HG03025 (cell line): ENCODE measurements at regions not wholly inside any gene's neighbourhood (a gene's known extent, or its start where the extent isn't known, plus 50 kb on each side); places are given as distances from the start of the nearest gene placed in this dataset.

Experiments used
- ATAC-seq: cut with Tn5 transposase; IDR thresholded peaks from one replicate; pipeline ENCODE4 v1.9.1; 2021; ENCODE audit warnings: mild to moderate bottlenecking, moderate library complexity; ENCODE audit not compliant: unreplicated experiment, low FRiP score

- ATAC-seq: no peak
Measured at GRCh38 chr6:144844596-144844995, 559.5 kb downstream of the UTRN start.

GRCh38 chr6:144845186-144845585, 560.1 kb downstream of the UTRN start:
- no peak for ATAC-seq

- ATAC-seq: no peak
Measured at GRCh38 chr6:144847916-144848315, 562.8 kb downstream of the UTRN start.

GRCh38 chr6:144849920-144850319, 564.8 kb downstream of the UTRN start:
- no peak for ATAC-seq

GRCh38 chr6:144853603-144854002, 568.5 kb downstream of the UTRN start:
- ATAC-seq: no peak

GRCh38 chr6:144854654-144855053, 569.5 kb downstream of the UTRN start:
- no peak for ATAC-seq

GRCh38 chr6:144855375-144855774, 570.2 kb downstream of the UTRN start:
- no peak for ATAC-seq

GRCh38 chr6:144855812-144856531, 570.8 kb downstream of the UTRN start:
- no peak for ATAC-seq

GRCh38 chr6:144856622-144857021, 571.5 kb downstream of the UTRN start:
- no peak for ATAC-seq

- no peak for ATAC-seq
Measured at GRCh38 chr6:144857086-144857485, 572.0 kb downstream of the UTRN start.

- no peak for ATAC-seq
Measured at GRCh38 chr6:144862769-144863168, 577.6 kb downstream of the UTRN start.

GRCh38 chr6:144867761-144868160, 582.6 kb downstream of the UTRN start:
- ATAC-seq: no peak

GRCh38 chr6:144870782-144871181, 585.6 kb downstream of the UTRN start:
- ATAC-seq: no peak

GRCh38 chr6:144873623-144874378, 588.7 kb downstream of the UTRN start:
- no peak for ATAC-seq

GRCh38 chr6:144876689-144877088, 591.6 kb downstream of the UTRN start:
- no peak for ATAC-seq

- ATAC-seq: no peak
Measured at GRCh38 chr6:144877118-144877517, 592.0 kb downstream of the UTRN start.

GRCh38 chr6:144878577-144878976, 593.4 kb downstream of the UTRN start:
- no peak for ATAC-seq

- no peak for ATAC-seq
Measured at GRCh38 chr6:144879436-144879835, 594.3 kb downstream of the UTRN start.

GRCh38 chr6:144882425-144882824, 597.3 kb downstream of the UTRN start:
- ATAC-seq: no peak

- ATAC-seq: no peak
Measured at GRCh38 chr6:144883915-144884314, 598.8 kb downstream of the UTRN start.

GRCh38 chr6:144885817-144886216, 600.7 kb downstream of the UTRN start:
- no peak for ATAC-seq

GRCh38 chr6:144886682-144887081, 601.5 kb downstream of the UTRN start:
- ATAC-seq: no peak
